Esophagus muscularis mucosa (tissue), 4 donors: ENCODE measurements at regions not wholly inside any gene's neighbourhood (a gene's known extent, or its start where the extent isn't known, plus 50 kb on each side); places are given as distances from the start of the nearest gene placed in this dataset.

Experiments
- CTCF ChIP-seq, 3 experiments: fragments of 200-600 bp in 2 of 3; fragments of 450-650 bp in 1 of 3; sonication (generic) in 2 of 3; IDR thresholded peaks; one replicate each; pipeline ENCODE4 v1.5.1; 2017 to 2019; ENCODE audit warnings: antibody characterized with exemption in 3 of 3, mild to moderate bottlenecking in 2 of 3, moderate library complexity in 1 of 3
- EP300 ChIP-seq: sonication (generic); formaldehyde crosslinking; IDR thresholded peaks from one replicate; pipeline ENCODE4 v1.6.1; 2017; ENCODE audit warnings: antibody characterized with exemption
- POLR2A ChIP-seq: fragments of 450-650 bp; IDR thresholded peaks from one replicate; pipeline ENCODE4 v1.6.1; 2017; ENCODE audit warnings: antibody characterized with exemption, moderate library complexity, mild to moderate bottlenecking, low read depth
- POLR2AphosphoS5 ChIP-seq, 2 donors: sonication (generic); formaldehyde crosslinking; IDR thresholded peaks; one replicate each; pipeline ENCODE4 v1.6.1; 2017; ENCODE audit warnings: antibody characterized with exemption in 2 of 2

GRCh38 chr5:165321912-165322311 is 1816.5 kb downstream of the MAT2B start:
- TF ChIP-seq POLR2A (no peak), CTCF (IDR thresholded peaks at IDR 0.05) (no peak), EP300 (no peak), POLR2AphosphoS5 (IDR thresholded peaks at IDR 0.05) (no peak)
